GM12878 (cell line): ENCODE measurements at regions not wholly inside any gene's neighbourhood (a gene's known extent, or its start where the extent isn't known, plus 50 kb on each side); places are given as distances from the start of the nearest gene placed in this dataset.

Experiments used
- ATAC-seq: fragments of 200-7000 bp; cut with Tn5 transposase; 3 replicates; pipeline ENCODE4 v1.9.1; 2020; ENCODE audit warnings: mild to moderate bottlenecking, moderate library complexity
- BruUV-seq: library from RNA; stranded (reverse); fragments of 400-500 nt; replicated peaks from 2 replicates; lab custom pipeline; 2021; lab: Mats Ljungman, UMichigan
- CTCF ChIA-PET: fragments of 300-600 bp; sonication (Branson Sonifier 250); formaldehyde crosslinking; extraction: SDS; loops from one replicate; lab custom pipeline; 2021; ENCODE audit warnings: inconsistent platforms; lab: Yijun Ruan, JAX
- POLR2A ChIA-PET: fragments of 350-600 bp; formaldehyde crosslinking; extraction: SDS; loops from one replicate; lab custom pipeline; 2021; ENCODE audit warnings: inconsistent platforms; lab: Charles Lee
- RAD21 ChIA-PET: fragments of 300-600 bp; sonication (Branson Sonifier 250); formaldehyde crosslinking; loops from one replicate; lab custom pipeline; 2023; ENCODE audit warnings: antibody characterized with exemption; ENCODE audit not compliant: unreplicated experiment; lab: Charles Lee
- SMC1A ChIA-PET: fragments of 300-600 bp; sonication (Branson Sonifier 250); formaldehyde crosslinking; loops from one replicate; lab custom pipeline; 2023; ENCODE audit not compliant: unreplicated experiment, uncharacterized antibody; lab: Charles Lee
- DNase-seq: peaks from one replicate; pipeline ENCODE4 v3.0.0-alpha.2; 2011; ENCODE audit warnings: low read depth, low spot score
- FAIRE-seq: peaks from 3 replicates; lab custom pipeline; 2011; peaks lifted over from hg19 to GRCh38; lab: Jason Lieb, UNC
- H2AFZ ChIP-seq: 2 replicates; pipeline ENCODE4 v1.6.0; 2011; ENCODE audit warnings: low read depth, low read length, control low read depth; ENCODE audit not compliant: control insufficient read depth
- H3K27ac ChIP-seq: 2 replicates; pipeline ENCODE4 v1.5.1; 2011; ENCODE audit warnings: control low read depth; ENCODE audit not compliant: control insufficient read depth, insufficient read depth
- H3K27me3 ChIP-seq, 2 experiments: replicated peaks in 1 of 2; 2 replicates each; pipeline versions ENCODE4 v1.6.0 to v1.6.1; 2011; ENCODE audit warnings: low read length in 1 of 2; ENCODE audit not compliant: control insufficient read depth in 2 of 2, insufficient read depth in 2 of 2
- H3K36me3 ChIP-seq, 2 experiments: 2 replicates each; pipeline ENCODE4 v1.5.1; 2011; ENCODE audit warnings: low read length in 1 of 2; ENCODE audit not compliant: control insufficient read depth in 2 of 2, insufficient read depth in 2 of 2
- H3K4me1 ChIP-seq: 2 replicates; pipeline ENCODE4 v1.6.1; 2011; ENCODE audit warnings: mild to moderate bottlenecking, low read length, moderate library complexity, mixed read lengths; ENCODE audit not compliant: control insufficient read depth, insufficient read depth
- H3K4me2 ChIP-seq: 2 replicates; pipeline ENCODE4 v1.6.0; 2011; ENCODE audit warnings: control low read depth; ENCODE audit not compliant: control insufficient read depth, insufficient read depth
- H3K4me3 ChIP-seq: fragments of 200-600 bp; sonication (generic); 2 replicates; pipeline ENCODE4 v1.5.1; 2016
- H3K79me2 ChIP-seq: 2 replicates; pipeline ENCODE4 v1.6.0; 2011; ENCODE audit warnings: low read length; ENCODE audit not compliant: control insufficient read depth, insufficient read depth
- H3K9ac ChIP-seq: 2 replicates; pipeline ENCODE4 v1.8.0; 2011; ENCODE audit warnings: low read length, control low read depth, mixed read lengths; ENCODE audit not compliant: control insufficient read depth, insufficient read depth
- H3K9me3 ChIP-seq: replicated peaks from 3 replicates; pipeline ENCODE4 v1.5.1; 2011; ENCODE audit warnings: mild to moderate bottlenecking, low read length; ENCODE audit not compliant: control insufficient read depth, insufficient read depth
- H4K20me1 ChIP-seq: 2 replicates; pipeline ENCODE4 v1.6.0; 2011; ENCODE audit not compliant: control insufficient read depth, insufficient read depth
- HCFC1 ChIP-seq: fragments of 150-350 bp; IDR thresholded peaks from 2 replicates; pipeline ENCODE4 v1.6.1; 2014; ENCODE audit warnings: low read length
- WGBS: methylation state at CpG from one replicate; pipeline ENCODE4 v1.1.6; 2016; ENCODE audit warnings: low lambda C conversion rate; ENCODE audit not compliant: insufficient replicate concordance, insufficient coverage; ENCODE audit errors: missing lambda C conversion rate; 5-methylcytosine and 5-hydroxymethylcytosine counted together
- in situ Hi-C: fragments of 300-500 bp; cut with MboI; formaldehyde crosslinking; loops from 9 replicates; pipeline ENCODE4 v1.14.3; 2018; ENCODE audit warnings: mixed read lengths
- intact Hi-C: fragments of 100-400 bp; cut with micrococcal nuclease; formaldehyde crosslinking; loops from one replicate; pipeline ENCODE4 v1.14.2; 2022; ENCODE audit not compliant: unreplicated experiment
- TF ChIP-seq, protein P1 (sequence below): fragments of 450-650 bp; IDR thresholded peaks from 2 replicates; pipeline ENCODE4 v1.6.1; 2017; ENCODE audit warnings: mild to moderate bottlenecking, moderate library complexity
- TF ChIP-seq, protein P2 (sequence below): IDR thresholded peaks from 2 replicates; pipeline ENCODE4 v1.6.1; 2011; ENCODE audit warnings: borderline replicate concordance, low read depth, mild to moderate bottlenecking, moderate library complexity, low read length; ENCODE audit not compliant: insufficient read depth, poor library complexity, severe bottlenecking

DNA sequence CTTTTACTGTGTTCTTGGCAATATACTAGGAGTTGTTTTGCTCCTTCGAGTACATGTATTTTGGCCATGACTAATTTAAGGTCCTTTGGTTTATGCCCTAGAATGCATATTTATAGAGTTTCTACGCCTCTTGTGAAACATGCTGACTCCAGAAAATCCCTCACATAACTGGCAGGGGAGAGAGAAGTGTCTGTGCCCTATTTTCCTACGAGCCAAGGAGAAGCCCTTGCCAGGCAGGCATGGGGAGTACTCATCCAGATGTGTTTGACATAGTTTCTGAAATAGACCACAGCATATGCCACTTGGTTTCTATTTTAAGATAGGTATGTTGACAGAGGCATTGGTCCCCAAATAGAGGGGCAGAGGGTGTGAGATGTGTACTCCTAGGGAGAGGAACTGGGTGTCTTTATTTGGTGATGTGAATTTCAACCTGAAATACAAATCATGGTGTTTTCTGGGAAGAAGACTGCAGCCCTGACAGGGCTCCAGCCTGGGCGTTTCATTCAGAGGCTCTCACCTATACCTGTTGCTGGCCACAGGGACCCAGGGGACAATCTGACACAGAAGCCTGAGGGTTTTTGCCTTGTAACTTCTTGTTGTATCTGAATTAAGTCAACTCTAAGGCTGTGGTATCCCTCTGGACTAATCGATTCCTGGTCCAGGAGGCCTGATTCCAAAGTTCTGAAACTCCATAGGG, 267.8 kb upstream of the C2CD4B start:
- intact Hi-C loops, result no loop called here
- Histone ChIP-seq H3K27me3 (no peaks in the 10 kb centered on the region; a peak in 1 of 4 replicates), H3K4me3 (no peak overlapping the region), H2AFZ (no peak overlapping the region), H3K27ac (no peak overlapping the region), H4K20me1 (no peaks in the 10 kb centered on the region), H3K4me2 (no peak overlapping the region), H3K79me2 (no peaks in the 10 kb centered on the region), H3K4me1 (no peaks in the 10 kb centered on the region), H3K9me3 (no peaks in the 10 kb centered on the region), H3K9ac (no peak overlapping the region), H3K36me3 (no peaks in the 10 kb centered on the region)
- 5% methylated on average over 5 of the region's 5 CpGs for WGBS
- no peak for ATAC-seq
- TF ChIP-seq, protein P1, sequence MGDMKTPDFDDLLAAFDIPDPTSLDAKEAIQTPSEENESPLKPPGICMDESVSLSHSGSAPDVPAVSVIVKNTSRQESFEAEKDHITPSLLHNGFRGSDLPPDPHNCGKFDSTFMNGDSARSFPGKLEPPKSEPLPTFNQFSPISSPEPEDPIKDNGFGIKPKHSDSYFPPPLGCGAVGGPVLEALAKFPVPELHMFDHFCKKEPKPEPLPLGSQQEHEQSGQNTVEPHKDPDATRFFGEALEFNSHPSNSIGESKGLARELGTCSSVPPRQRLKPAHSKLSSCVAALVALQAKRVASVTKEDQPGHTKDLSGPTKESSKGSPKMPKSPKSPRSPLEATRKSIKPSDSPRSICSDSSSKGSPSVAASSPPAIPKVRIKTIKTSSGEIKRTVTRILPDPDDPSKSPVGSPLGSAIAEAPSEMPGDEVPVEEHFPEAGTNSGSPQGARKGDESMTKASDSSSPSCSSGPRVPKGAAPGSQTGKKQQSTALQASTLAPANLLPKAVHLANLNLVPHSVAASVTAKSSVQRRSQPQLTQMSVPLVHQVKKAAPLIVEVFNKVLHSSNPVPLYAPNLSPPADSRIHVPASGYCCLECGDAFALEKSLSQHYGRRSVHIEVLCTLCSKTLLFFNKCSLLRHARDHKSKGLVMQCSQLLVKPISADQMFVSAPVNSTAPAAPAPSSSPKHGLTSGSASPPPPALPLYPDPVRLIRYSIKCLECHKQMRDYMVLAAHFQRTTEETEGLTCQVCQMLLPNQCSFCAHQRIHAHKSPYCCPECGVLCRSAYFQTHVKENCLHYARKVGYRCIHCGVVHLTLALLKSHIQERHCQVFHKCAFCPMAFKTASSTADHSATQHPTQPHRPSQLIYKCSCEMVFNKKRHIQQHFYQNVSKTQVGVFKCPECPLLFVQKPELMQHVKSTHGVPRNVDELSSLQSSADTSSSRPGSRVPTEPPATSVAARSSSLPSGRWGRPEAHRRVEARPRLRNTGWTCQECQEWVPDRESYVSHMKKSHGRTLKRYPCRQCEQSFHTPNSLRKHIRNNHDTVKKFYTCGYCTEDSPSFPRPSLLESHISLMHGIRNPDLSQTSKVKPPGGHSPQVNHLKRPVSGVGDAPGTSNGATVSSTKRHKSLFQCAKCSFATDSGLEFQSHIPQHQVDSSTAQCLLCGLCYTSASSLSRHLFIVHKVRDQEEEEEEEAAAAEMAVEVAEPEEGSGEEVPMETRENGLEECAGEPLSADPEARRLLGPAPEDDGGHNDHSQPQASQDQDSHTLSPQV, result no peak
- TF ChIP-seq, protein P2, sequence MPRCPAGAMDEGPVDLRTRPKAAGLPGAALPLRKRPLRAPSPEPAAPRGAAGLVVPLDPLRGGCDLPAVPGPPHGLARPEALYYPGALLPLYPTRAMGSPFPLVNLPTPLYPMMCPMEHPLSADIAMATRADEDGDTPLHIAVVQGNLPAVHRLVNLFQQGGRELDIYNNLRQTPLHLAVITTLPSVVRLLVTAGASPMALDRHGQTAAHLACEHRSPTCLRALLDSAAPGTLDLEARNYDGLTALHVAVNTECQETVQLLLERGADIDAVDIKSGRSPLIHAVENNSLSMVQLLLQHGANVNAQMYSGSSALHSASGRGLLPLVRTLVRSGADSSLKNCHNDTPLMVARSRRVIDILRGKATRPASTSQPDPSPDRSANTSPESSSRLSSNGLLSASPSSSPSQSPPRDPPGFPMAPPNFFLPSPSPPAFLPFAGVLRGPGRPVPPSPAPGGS, result no peak
- TF ChIP-seq HCFC1, result no peak
- CTCF ChIA-PET, result no interaction called here
- POLR2A ChIA-PET, result no interaction called here
- FAIRE-seq, result no peak
- RAD21 ChIA-PET, result no interaction called here
- in situ Hi-C loops, result no loop called here
- no TSS peak for BruUV-seq
- SMC1A ChIA-PET, result no interaction called here
- no peak for DNase-seq
